ENCODE measurements at regions not wholly inside any gene's neighbourhood (a gene's known extent, or its start where the extent isn't known, plus 50 kb on each side); places are given as distances from the start of the nearest gene placed in this dataset.

DNA sequence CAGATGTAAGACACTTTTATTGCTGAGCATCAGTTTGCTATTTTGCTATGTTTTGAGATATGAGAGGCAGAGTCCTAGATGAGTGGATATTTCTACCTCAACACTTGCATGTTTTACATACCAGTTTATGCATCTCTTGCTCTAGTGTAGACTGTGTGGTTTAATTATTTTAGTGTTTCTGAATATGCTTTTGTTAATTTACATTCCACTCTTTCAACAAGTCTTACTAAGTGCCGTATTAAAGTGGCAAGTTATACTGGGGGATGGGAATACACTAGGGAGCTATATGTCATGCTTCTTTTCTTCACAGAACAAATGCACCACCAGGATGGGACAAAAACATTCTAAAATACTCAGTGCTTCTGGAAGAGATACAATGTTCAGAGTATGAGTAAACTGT is 507.7 kb upstream of the PRMT6 start:
- H2BK5ac ChIP-seq (ENCODE audit: insufficient read length, low read length): no peak overlapping the region

More for the DNA sequence above, 507.7 kb upstream of the PRMT6 start:
- H2AK5ac ChIP-seq (ENCODE audit: insufficient read length, low read length): no peak overlapping the region
- H3K4ac ChIP-seq (ENCODE audit: low read depth, low read length): no peak overlapping the region
- H3K23me2 ChIP-seq (ENCODE audit: insufficient read length, low read depth, low read length, poor library complexity, severe bottlenecking): no peaks in the 10 kb centered on the region
- H4K8ac ChIP-seq (replicated peaks; ENCODE audit: insufficient read length, low read depth, low read length): no peak overlapping the region
- no peaks in the 10 kb centered on the region for H3K4me1 ChIP-seq (ENCODE audit: insufficient read depth, low read length)
- no peak overlapping the region for H3K14ac ChIP-seq (ENCODE audit: insufficient read depth, low read length)
- no peaks in the 10 kb centered on the region for H3K27me3 ChIP-seq (ENCODE audit: insufficient read depth, low read length)
- H3K18ac ChIP-seq (ENCODE audit: insufficient read length, low read depth, low read length): no peak overlapping the region
- no peak overlapping the region for H3K4me2 ChIP-seq (ENCODE audit: insufficient read depth, insufficient read length, low read length)
- no peak overlapping the region for H3K56ac ChIP-seq (ENCODE audit: insufficient read length, low read depth, low read length)
- H4K91ac ChIP-seq (ENCODE audit: insufficient read length, low read depth, low read length): no peak overlapping the region
- no peak overlapping the region for H2BK15ac ChIP-seq (ENCODE audit: low read depth, low read length)
- no peak overlapping the region for H4K5ac ChIP-seq (ENCODE audit: insufficient read length, low read depth, low read length)
- H2BK12ac ChIP-seq (ENCODE audit: insufficient read length, low read depth, low read length): no peak overlapping the region
- H3K27ac ChIP-seq (ENCODE audit: insufficient read length, low read depth, low read length): no peak overlapping the region
- no CpG with 5 or more reads among the region's 1 CpG for WGBS (ENCODE audit: extremely low coverage, insufficient read length, low lambda C conversion rate)
- H3K23ac ChIP-seq (ENCODE audit: insufficient read length, low read depth, low read length): no peak overlapping the region
- H3K9me3 Mint-ChIP-seq: peaks cover 1 to 4% of the 10 kb centered on the region in 2 experiments; a peak in 3 of 5 replicates
- H3K79me1 ChIP-seq (ENCODE audit: insufficient read depth, low read depth, low read length, poor library complexity, severe bottlenecking): no peaks in the 10 kb centered on the region
- H2AFZ ChIP-seq (ENCODE audit: low read length): no peak overlapping the region
- no peaks in the 10 kb centered on the region for H3K9me3 ChIP-seq (ENCODE audit: control insufficient read depth, low read depth, low read length)
- no peak overlapping the region for H3K4me3 Mint-ChIP-seq
- no peak overlapping the region for H3T11ph ChIP-seq (ENCODE audit: low read length)
- H4K20me1 ChIP-seq (ENCODE audit: control insufficient read depth, insufficient read depth, insufficient read length): no peaks in the 10 kb centered on the region
- no peak for TF ChIP-seq CTCF (conservative IDR thresholded peaks at IDR 0.05)
- H3K4me1 Mint-ChIP-seq: no peaks in the 10 kb centered on the region
- H3K79me2 ChIP-seq (ENCODE audit: insufficient read depth, low read length): no peaks in the 10 kb centered on the region
- no peak overlapping the region for H2BK120ac ChIP-seq (ENCODE audit: low read depth, low read length, poor library complexity, severe bottlenecking)
- no peaks in the 10 kb centered on the region for H3K27me3 Mint-ChIP-seq (ENCODE audit: low read depth)
- no peak overlapping the region for H3K9ac ChIP-seq (ENCODE audit: extremely low read depth, insufficient read length, low read length)
- no peak overlapping the region for H2BK20ac ChIP-seq (ENCODE audit: low read depth, low read length, poor library complexity, severe bottlenecking)
- peaks cover 0 to 1% (median 0%) of the 10 kb centered on the region in 3 experiments; a peak in 2 of 7 replicates for H3K36me3 Mint-ChIP-seq (ENCODE audit: insufficient read depth in 1 of 3, low read depth in 3 of 3)
- DNase-seq: no peak
- H3K27ac Mint-ChIP-seq: no peak overlapping the region

All from H9 (cell line).